HEK293T (cell line): ENCODE measurements at regions not wholly inside any gene's neighbourhood (a gene's known extent, or its start where the extent isn't known, plus 50 kb on each side); places are given as distances from the start of the nearest gene placed in this dataset.

Source experiments
- CTCF ChIA-PET: fragments of 350-600 bp; formaldehyde crosslinking; extraction: SDS; loops from one replicate; lab custom pipeline; 2021; ENCODE audit warnings: antibody characterized with exemption, inconsistent platforms; lab: Yijun Ruan, JAX
- POLR2A ChIA-PET: fragments of 350-600 bp; formaldehyde crosslinking; extraction: SDS; loops from one replicate; lab custom pipeline; 2020; ENCODE audit warnings: antibody characterized with exemption, inconsistent platforms; lab: Yijun Ruan, JAX
- DNase-seq: peaks from one replicate; pipeline ENCODE4 v3.0.0; 2012; ENCODE audit warnings: mixed read lengths; ENCODE audit errors: extremely low spot score
- ARNT ChIP-seq: fragments of 450-650 bp; IDR thresholded peaks from 2 replicates; pipeline ENCODE4 v1.6.1; 2017; ENCODE audit warnings: mild to moderate bottlenecking
- BHLHE40 ChIP-seq: fragments of 450-650 bp; IDR thresholded peaks from 2 replicates; pipeline ENCODE4 v1.6.1; 2016; ENCODE audit warnings: mild to moderate bottlenecking, moderate library complexity, borderline replicate concordance
- CTBP1 ChIP-seq: fragments of 450-650 bp; IDR thresholded peaks from 2 replicates; pipeline ENCODE4 v1.6.1; 2016; ENCODE audit warnings: borderline replicate concordance
- ELF4 ChIP-seq: fragments of 450-650 bp; IDR thresholded peaks from 2 replicates; pipeline ENCODE4 v1.6.1; 2017; ENCODE audit warnings: antibody characterized with exemption
- FOXA1 ChIP-seq: fragments of 450-650 bp; IDR thresholded peaks from 2 replicates; pipeline ENCODE4 v1.6.1; 2016; ENCODE audit warnings: mild to moderate bottlenecking
- FOXK2 ChIP-seq: fragments of 450-650 bp; IDR thresholded peaks from 2 replicates; pipeline ENCODE4 v1.6.1; 2016; ENCODE audit warnings: mild to moderate bottlenecking
- FOXM1 ChIP-seq: fragments of 450-650 bp; IDR thresholded peaks from 2 replicates; pipeline ENCODE4 v1.6.1; 2017; ENCODE audit warnings: mild to moderate bottlenecking, borderline replicate concordance
- HDGF ChIP-seq: fragments of 450-650 bp; IDR thresholded peaks from 2 replicates; pipeline ENCODE4 v1.6.1; 2017; ENCODE audit warnings: antibody characterized with exemption, borderline replicate concordance
- L3MBTL2 ChIP-seq: fragments of 450-650 bp; conservative IDR thresholded peaks from 2 replicates; pipeline ENCODE4 v1.6.1; 2016; ENCODE audit warnings: mild to moderate bottlenecking
- LEF1 ChIP-seq: fragments of 450-650 bp; IDR thresholded peaks from 2 replicates; pipeline ENCODE4 v1.6.1; 2017; ENCODE audit warnings: mild to moderate bottlenecking, borderline replicate concordance
- NFRKB ChIP-seq: fragments of 450-650 bp; IDR thresholded peaks from 2 replicates; pipeline ENCODE4 v1.6.1; 2016; ENCODE audit warnings: mild to moderate bottlenecking, moderate library complexity
- SP1 ChIP-seq: fragments of 450-650 bp; IDR thresholded peaks from 2 replicates; pipeline ENCODE4 v1.6.1; 2017
- SUZ12 ChIP-seq: fragments of 450-650 bp; IDR thresholded peaks from 2 replicates; pipeline ENCODE4 v1.6.1; 2016; ENCODE audit warnings: mild to moderate bottlenecking
- TARDBP ChIP-seq: fragments of 450-650 bp; IDR thresholded peaks from 2 replicates; pipeline ENCODE4 v1.6.1; 2016
- ZNF384 ChIP-seq: fragments of 450-650 bp; IDR thresholded peaks from 2 replicates; pipeline ENCODE4 v1.6.1; 2016
- TF ChIP-seq, protein P1 (sequence below): fragments of 450-650 bp; IDR thresholded peaks from 2 replicates; pipeline ENCODE4 v1.6.1; 2016

DNA sequence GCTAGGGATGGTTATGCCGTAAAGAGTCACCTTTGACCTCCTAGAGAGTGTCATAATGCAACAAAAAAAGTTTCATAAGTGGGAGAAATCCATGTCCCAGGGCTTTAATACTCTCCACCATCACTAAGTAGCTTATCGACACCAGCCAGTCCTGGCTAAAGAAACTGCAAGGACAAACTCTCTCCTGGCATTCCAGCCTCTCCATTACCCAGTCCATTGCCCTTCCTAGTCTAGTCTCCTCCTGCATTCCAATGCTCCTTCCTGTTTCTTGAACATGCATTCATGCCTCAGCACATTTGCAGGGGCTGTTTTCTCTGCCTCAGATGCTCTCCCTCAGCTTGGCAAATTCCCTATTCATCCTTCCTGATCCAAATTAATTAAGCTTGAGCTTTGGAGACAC, 364.1 kb downstream of the BRINP1 start:
- TF ChIP-seq ELF4 (no peak), HDGF (no peak), NFRKB (no peak), SP1 (no peak), CTBP1 (no peak), BHLHE40 (no peak), FOXK2 (no peak), SUZ12 (no peak), L3MBTL2 (no peak), ARNT (no peak), FOXM1 (no peak), ZNF384 (no peak), LEF1 (no peak)
- TF ChIP-seq, protein P1, sequence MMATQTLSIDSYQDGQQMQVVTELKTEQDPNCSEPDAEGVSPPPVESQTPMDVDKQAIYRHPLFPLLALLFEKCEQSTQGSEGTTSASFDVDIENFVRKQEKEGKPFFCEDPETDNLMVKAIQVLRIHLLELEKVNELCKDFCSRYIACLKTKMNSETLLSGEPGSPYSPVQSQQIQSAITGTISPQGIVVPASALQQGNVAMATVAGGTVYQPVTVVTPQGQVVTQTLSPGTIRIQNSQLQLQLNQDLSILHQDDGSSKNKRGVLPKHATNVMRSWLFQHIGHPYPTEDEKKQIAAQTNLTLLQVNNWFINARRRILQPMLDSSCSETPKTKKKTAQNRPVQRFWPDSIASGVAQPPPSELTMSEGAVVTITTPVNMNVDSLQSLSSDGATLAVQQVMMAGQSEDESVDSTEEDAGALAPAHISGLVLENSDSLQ = no peak
- DNase-seq = no peak
- ChIA-PET CTCF (no interaction called here), POLR2A (no interaction called here)

DNA sequence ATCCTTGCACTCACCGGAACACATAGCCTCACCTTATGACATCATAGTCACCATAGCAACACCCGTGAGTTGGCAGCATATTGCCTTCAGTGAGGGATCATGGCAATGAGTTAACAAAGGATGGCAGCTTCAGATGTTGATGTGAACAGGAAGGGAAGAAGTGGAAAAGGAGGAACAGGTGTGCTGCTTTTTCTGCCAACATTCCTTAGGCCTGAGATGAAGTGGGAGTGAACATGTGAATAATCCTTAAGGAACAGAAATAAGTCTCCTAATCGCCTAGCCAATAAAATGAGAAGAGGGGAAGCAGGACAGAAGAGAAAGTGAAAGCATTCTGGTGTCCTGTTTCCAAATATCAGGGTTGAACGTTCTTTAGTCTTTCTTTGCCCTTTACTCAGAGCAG, 360.0 kb downstream of the BRINP1 start:
- ChIA-PET CTCF (no interaction called here), POLR2A (no interaction called here)
- no peak for TF ChIP-seq TARDBP
- TF ChIP-seq, protein P1 = no peak
- TF ChIP-seq FOXA1 = no peak
- no peak for TF ChIP-seq HDGF
- TF ChIP-seq ELF4 = no peak
- no peak for TF ChIP-seq SP1
- no peak for DNase-seq

DNA sequence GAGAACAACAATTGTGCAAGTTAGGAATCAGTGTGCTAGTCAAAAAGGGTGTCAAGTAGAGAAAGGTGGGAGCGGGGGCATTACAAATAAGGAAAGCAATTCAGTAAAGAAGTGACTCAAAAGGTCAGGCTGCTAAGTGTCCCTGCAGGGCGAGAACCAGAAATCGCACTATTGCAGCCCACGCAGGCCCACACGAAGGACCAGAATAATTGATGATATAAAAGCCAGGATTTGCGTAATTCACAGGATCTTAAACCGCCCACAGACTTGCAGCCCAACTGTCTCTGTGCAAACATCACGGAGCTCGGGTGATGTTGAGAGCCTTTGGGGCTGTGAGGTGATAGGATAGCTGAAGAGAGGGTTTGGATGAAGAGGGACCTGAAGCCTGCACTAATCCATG, 349.0 kb downstream of the BRINP1 start:
- CTCF ChIA-PET = no interaction called here
- POLR2A ChIA-PET = interaction anchor here (0.5 kb wide), 1 partner anchor 62 kb away, joined by 3 read pairs; no protein-coding TSS in a partner anchor
- TF ChIP-seq ZNF384 = no peak
- TF ChIP-seq SP1 = no peak
- TF ChIP-seq LEF1 = no peak
- no peak for TF ChIP-seq FOXK2
- no peak for TF ChIP-seq FOXA1
- TF ChIP-seq FOXM1 = no peak
- no peak for TF ChIP-seq HDGF
- no peak for DNase-seq

DNA sequence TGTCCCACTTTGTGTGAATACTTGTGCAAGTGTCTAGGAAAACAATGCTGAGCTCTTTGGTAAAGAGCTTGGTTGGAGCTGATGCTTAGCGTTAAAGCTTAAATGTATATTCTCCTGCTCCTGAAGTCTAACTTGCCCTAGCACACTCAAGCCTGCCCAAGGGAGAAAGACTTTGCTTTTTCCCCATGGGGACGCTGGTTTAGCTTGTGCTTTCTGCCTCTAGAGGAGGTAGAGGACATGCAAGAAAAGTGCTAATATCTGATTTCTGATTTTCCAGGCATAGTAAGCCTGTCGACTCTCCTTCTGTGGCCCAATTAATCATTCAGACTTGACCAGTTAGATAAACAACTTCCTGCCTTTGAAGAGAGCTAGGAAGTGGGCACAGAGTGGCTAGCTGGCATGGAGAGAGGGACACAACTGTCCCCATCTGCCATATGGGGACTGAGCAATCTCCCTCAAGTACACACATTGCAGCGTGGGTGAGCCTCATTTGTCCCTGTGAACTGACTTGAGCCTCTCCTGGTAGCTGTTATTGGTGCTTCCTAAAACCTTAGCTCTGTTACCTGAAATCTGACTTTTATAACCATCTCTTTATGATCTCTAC, 348.4 kb downstream of the BRINP1 start:
- TF ChIP-seq TARDBP = no peak
- TF ChIP-seq NFRKB = no peak
- no peak for TF ChIP-seq ELF4
- ChIA-PET CTCF (no interaction called here), POLR2A (no interaction called here)
- no peak for DNase-seq

DNA sequence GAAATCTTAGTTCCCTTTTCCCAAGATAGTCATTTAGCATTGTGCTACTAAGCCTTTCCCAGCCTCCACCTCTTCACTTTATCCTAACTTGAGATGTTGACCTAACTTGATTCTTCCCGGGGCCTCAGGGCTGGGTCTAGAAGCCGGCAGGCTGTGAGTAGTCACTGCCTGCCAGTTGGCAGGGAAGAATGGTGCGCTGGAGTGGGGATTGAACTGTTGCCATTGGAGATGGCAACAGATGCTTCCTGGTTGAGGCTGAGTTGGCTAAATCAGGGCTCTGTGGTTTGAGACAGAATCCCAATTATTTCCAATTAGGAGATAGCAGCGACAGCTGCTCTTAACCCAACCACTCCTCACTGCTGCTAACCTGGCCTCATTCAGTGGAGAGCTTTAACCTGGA, 343.1 kb downstream of the BRINP1 start:
- CTCF ChIA-PET = no interaction called here
- TF ChIP-seq, protein P1 = no peak
- no peak for TF ChIP-seq L3MBTL2
- no peak for TF ChIP-seq TARDBP
- TF ChIP-seq ARNT = no peak
- TF ChIP-seq BHLHE40 = no peak
- no peak for TF ChIP-seq SP1
- no peak for TF ChIP-seq FOXK2
- no peak for TF ChIP-seq NFRKB
- no peak for TF ChIP-seq LEF1
- TF ChIP-seq FOXA1 = no peak
- DNase-seq = no peak
- POLR2A ChIA-PET = no interaction called here

DNA sequence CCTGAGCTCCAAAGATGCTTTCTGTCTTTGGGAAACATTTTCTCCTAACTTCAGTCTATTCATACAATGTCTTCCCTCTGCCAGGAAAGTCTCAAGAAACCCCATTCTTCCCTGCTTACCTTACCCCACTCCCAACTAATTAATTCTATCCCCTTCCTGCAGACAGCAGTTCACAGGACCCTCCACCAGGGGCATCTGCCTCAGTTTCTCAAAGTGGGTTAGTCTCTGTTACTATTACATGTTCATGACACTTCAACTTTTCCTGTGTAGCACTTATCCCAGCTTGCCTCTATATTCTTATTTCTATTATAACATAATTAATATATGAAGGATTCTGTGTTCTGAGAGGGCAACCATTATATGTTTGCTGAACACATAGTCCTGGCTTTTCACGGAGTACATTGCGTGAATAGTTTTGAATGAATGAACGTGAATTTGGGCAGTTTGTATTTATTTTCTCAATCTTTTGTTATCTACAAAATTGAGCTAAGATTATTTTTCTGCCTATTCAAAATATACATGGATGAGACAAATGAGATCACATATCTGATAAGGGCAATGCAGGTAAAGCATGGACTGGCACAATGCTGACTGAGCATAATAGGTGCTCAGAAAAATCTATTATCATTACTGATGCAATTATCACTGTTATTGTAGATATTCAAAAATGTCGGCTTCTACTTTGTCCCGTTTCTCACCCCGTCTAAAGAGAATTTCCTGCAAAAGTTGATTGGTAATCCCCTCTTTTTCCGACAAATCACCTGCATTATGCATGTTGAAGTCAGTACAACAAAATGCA, 341.1 kb downstream of the BRINP1 start:
- POLR2A ChIA-PET = no interaction called here
- TF ChIP-seq ARNT = no peak
- no peak for TF ChIP-seq SUZ12
- TF ChIP-seq, protein P1 = no peak
- TF ChIP-seq L3MBTL2 = no peak
- TF ChIP-seq CTBP1 = no peak
- no peak for TF ChIP-seq SP1
- TF ChIP-seq ELF4 = no peak
- TF ChIP-seq FOXM1 = no peak
- TF ChIP-seq FOXA1 = no peak
- TF ChIP-seq BHLHE40 = no peak
- TF ChIP-seq NFRKB = no peak
- DNase-seq = no peak
- CTCF ChIA-PET = no interaction called here
